DND-41 (cell line): ENCODE measurements at regions not wholly inside any gene's neighbourhood (a gene's known extent, or its start where the extent isn't known, plus 50 kb on each side); places are given as distances from the start of the nearest gene placed in this dataset.

ENCODE experiments used
- ATAC-seq: fragments of 200-7000 bp; cut with Tn5 transposase; 3 replicates; pipeline ENCODE4 v1.9.1; 2021; ENCODE audit warnings: low read depth; ENCODE audit not compliant: insufficient read depth
- DNase-seq: peaks from one replicate; pipeline ENCODE4 v3.0.0-alpha.2; 2020
- H2AFZ ChIP-seq: 2 replicates; pipeline ENCODE4 v1.6.0; 2012; ENCODE audit warnings: low read depth, low read length
- H3K27ac ChIP-seq: 2 replicates; pipeline ENCODE4 v1.5.1; 2012; ENCODE audit warnings: low read length, inconsistent platforms
- H3K27me3 ChIP-seq: fragments of 200-600 bp; sonication (generic); 2 replicates; pipeline ENCODE4 v1.6.0; 2012; ENCODE audit warnings: low read length, mild to moderate bottlenecking, inconsistent platforms; ENCODE audit not compliant: insufficient read depth, poor library complexity
- H3K36me3 ChIP-seq: 2 replicates; pipeline ENCODE4 v1.5.1; 2012; ENCODE audit warnings: low read length, inconsistent platforms; ENCODE audit not compliant: insufficient read depth
- H3K4me1 ChIP-seq: 2 replicates; pipeline ENCODE4 v1.5.1; 2012; ENCODE audit warnings: mild to moderate bottlenecking, low read length; ENCODE audit not compliant: insufficient read depth
- H3K4me2 ChIP-seq: 2 replicates; pipeline ENCODE4 v1.6.0; 2012; ENCODE audit warnings: mild to moderate bottlenecking, moderate library complexity, low read length, inconsistent platforms; ENCODE audit not compliant: insufficient read depth
- H3K4me3 ChIP-seq, 2 experiments: fragments of 200-600 bp in 1 of 2; shearing (Covaris generic) in 1 of 2; 2 replicates each; pipeline ENCODE4 v1.5.1; 2012 to 2016; ENCODE audit warnings: inconsistent platforms in 2 of 2, low read length in 2 of 2, mild to moderate bottlenecking in 2 of 2, low read depth in 1 of 2, moderate library complexity in 1 of 2
- H3K79me2 ChIP-seq: 2 replicates; pipeline ENCODE4 v1.6.0; 2012; ENCODE audit warnings: low read length, inconsistent platforms; ENCODE audit not compliant: insufficient read depth
- H3K9ac ChIP-seq: 2 replicates; pipeline ENCODE4 v1.6.0; 2012; ENCODE audit warnings: low read depth, mild to moderate bottlenecking, inconsistent platforms, low read length, moderate library complexity
- H3K9me3 ChIP-seq: 2 replicates; pipeline ENCODE4 v1.5.1; 2012; ENCODE audit warnings: low read length, moderate library complexity, mild to moderate bottlenecking, inconsistent platforms; ENCODE audit not compliant: insufficient read depth, severe bottlenecking
- H4K20me1 ChIP-seq: 2 replicates; pipeline ENCODE4 v1.6.0; 2012; ENCODE audit warnings: low read length; ENCODE audit not compliant: insufficient read depth
- EZH2 ChIP-seq: IDR thresholded peaks from 3 replicates; pipeline ENCODE4 v1.6.1; 2012; ENCODE audit warnings: borderline replicate concordance, low read depth, mild to moderate bottlenecking, moderate library complexity, low read length, inconsistent platforms; ENCODE audit not compliant: severe bottlenecking
- TF ChIP-seq, protein P1 (sequence below): IDR thresholded peaks from 2 replicates; pipeline ENCODE4 v1.5.1; 2012; ENCODE audit warnings: borderline replicate concordance, low read length, moderate library complexity, mild to moderate bottlenecking; ENCODE audit not compliant: poor library complexity, severe bottlenecking; ENCODE audit errors: extremely low read depth

DNA sequence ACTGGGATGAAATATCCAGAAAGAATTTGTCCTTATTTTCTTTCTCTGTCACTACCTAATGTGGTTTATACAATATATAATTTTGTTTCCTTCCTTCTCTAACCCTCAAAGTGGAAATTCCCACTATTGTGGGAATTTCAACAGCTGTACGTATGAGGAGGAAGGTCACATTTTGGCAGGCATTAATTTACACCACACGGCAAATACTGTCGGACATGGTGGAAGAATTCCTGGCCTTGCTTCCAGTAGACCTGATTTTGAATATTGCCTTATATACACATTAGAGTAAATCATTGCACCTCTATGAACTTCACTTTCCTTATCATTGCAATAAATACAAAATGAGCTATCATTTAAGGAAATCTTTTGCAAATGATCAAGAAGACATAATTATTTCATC is 358.1 kb upstream of the ETAA1 start:
- Histone ChIP-seq H3K9me3 (no peaks in the 10 kb centered on the region), H3K79me2 (no peaks in the 10 kb centered on the region), H3K4me3 (no peak overlapping the region), H3K27me3 (no peaks in the 10 kb centered on the region), H2AFZ (no peak overlapping the region), H3K9ac (no peak overlapping the region), H3K36me3 (no peaks in the 10 kb centered on the region), H3K27ac (no peak overlapping the region), H3K4me2 (no peak overlapping the region), H3K4me1 (no peaks in the 10 kb centered on the region), H4K20me1 (no peaks in the 10 kb centered on the region)
- TF ChIP-seq, protein P1, sequence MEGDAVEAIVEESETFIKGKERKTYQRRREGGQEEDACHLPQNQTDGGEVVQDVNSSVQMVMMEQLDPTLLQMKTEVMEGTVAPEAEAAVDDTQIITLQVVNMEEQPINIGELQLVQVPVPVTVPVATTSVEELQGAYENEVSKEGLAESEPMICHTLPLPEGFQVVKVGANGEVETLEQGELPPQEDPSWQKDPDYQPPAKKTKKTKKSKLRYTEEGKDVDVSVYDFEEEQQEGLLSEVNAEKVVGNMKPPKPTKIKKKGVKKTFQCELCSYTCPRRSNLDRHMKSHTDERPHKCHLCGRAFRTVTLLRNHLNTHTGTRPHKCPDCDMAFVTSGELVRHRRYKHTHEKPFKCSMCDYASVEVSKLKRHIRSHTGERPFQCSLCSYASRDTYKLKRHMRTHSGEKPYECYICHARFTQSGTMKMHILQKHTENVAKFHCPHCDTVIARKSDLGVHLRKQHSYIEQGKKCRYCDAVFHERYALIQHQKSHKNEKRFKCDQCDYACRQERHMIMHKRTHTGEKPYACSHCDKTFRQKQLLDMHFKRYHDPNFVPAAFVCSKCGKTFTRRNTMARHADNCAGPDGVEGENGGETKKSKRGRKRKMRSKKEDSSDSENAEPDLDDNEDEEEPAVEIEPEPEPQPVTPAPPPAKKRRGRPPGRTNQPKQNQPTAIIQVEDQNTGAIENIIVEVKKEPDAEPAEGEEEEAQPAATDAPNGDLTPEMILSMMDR: no peak
- TF ChIP-seq EZH2: no peak
- DNase-seq (no peak), ATAC-seq (no peak)

DNA sequence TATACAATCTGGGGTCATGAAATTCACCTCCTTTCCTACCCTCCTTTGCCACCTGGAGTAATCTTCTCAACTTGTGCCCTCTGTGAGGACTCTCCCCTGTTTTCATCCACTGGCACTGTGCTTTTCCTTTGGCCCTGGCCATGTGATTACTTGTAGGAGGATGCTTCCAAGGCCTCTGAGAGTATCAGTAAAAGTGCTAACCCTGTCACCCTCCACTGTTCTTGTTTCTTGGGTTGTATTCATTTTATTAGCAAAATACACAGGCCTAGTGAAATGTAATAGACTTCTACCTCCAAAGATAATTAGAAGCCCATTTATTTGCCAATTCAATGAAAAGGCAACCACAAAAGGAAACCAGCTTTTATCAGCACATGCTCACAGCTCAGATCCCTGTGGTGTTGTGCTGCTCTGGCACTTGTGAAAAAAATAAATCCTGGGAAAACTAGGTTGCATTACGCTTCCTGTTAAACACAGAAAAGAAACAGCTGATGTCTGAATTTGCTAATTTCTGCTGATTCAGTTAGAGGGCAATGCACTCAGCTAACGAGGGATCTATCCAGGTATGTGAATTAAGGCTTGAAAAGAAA is 357.5 kb upstream of the ETAA1 start:
- Histone ChIP-seq H3K4me1 (no peaks in the 10 kb centered on the region), H2AFZ (no peak overlapping the region), H3K9me3 (no peaks in the 10 kb centered on the region), H4K20me1 (no peaks in the 10 kb centered on the region), H3K4me3 (no peak overlapping the region), H3K79me2 (no peaks in the 10 kb centered on the region), H3K27ac (no peak overlapping the region), H3K36me3 (no peaks in the 10 kb centered on the region), H3K27me3 (no peaks in the 10 kb centered on the region), H3K4me2 (no peak overlapping the region), H3K9ac (no peak overlapping the region)
- no peak for TF ChIP-seq EZH2
- TF ChIP-seq, protein P1: no peak
- DNase-seq (no peak), ATAC-seq (no peak)

DNA sequence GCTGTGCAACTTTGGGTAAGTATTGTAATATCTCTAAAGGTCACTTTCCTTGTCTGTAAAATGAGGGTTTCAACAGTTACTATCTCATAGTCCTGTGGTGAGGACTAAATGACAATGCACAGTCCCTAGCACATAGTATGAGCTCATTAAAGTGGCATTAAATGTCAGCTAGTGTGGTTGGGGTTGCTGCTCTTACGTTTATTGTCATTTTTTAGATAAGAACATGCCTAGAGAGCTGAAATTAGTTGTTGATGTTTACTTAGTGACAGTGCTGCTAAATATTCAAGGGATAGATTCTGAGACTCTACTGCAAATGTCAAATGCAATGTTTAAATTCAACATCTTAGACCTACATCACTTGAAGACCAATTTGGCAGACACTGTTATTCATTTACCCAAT is 356.1 kb upstream of the ETAA1 start:
- H3K4me2 ChIP-seq: no peak overlapping the region
- H3K27me3 ChIP-seq: no peaks in the 10 kb centered on the region
- ATAC-seq (no peak), DNase-seq (no peak)
- H3K36me3 ChIP-seq: no peaks in the 10 kb centered on the region
- H2AFZ ChIP-seq: no peak overlapping the region
- no peak overlapping the region for H3K9ac ChIP-seq
- no peak overlapping the region for H3K27ac ChIP-seq
- no peak overlapping the region for H3K4me3 ChIP-seq
- no peaks in the 10 kb centered on the region for H3K79me2 ChIP-seq
- no peaks in the 10 kb centered on the region for H4K20me1 ChIP-seq
- H3K9me3 ChIP-seq: no peaks in the 10 kb centered on the region
- H3K4me1 ChIP-seq: no peaks in the 10 kb centered on the region
- TF ChIP-seq, protein P1: no peak
- TF ChIP-seq EZH2: no peak
